Neural cell (in vitro differentiated cells): ENCODE measurements at regions not wholly inside any gene's neighbourhood (a gene's known extent, or its start where the extent isn't known, plus 50 kb on each side); places are given as distances from the start of the nearest gene placed in this dataset.

ENCODE experiments used
- H2AFZ ChIP-seq: fragments of 200-600, 300-800 bp; sonication (generic), shearing (Covaris generic); 2 replicates; pipeline ENCODE4 v1.6.0; 2014; ENCODE audit warnings: low read depth, mild to moderate bottlenecking, antibody characterized with exemption, low read length, moderate library complexity
- H3F3A ChIP-seq: fragments of 200-600 bp; shearing (Covaris generic); 2 replicates; pipeline ENCODE4 v1.6.1; 2016; ENCODE audit warnings: mild to moderate bottlenecking, moderate library complexity, mixed read lengths, antibody characterized with exemption, low read length; ENCODE audit not compliant: insufficient read depth, poor library complexity, severe bottlenecking
- H3K27ac ChIP-seq: fragments of 200-600, 300-800 bp; sonication (generic), shearing (Covaris generic); 2 replicates; pipeline ENCODE4 v1.5.1; 2014; ENCODE audit warnings: mild to moderate bottlenecking, low read length, moderate library complexity
- H3K27me3 ChIP-seq: fragments of 300-800, 200-600 bp; sonication (generic), shearing (Covaris generic); 2 replicates; pipeline ENCODE4 v1.6.0; 2014; ENCODE audit warnings: mild to moderate bottlenecking, low read depth, low read length, moderate library complexity; ENCODE audit not compliant: insufficient read depth
- H3K36me3 ChIP-seq: fragments of 300-800, 200-600 bp; sonication (generic), shearing (Covaris generic); 2 replicates; pipeline ENCODE4 v1.5.1; 2014; ENCODE audit warnings: mild to moderate bottlenecking, antibody characterized with exemption, low read length, moderate library complexity; ENCODE audit not compliant: insufficient read depth
- H3K4me2 ChIP-seq: fragments of 300-800, 200-600 bp; sonication (generic), shearing (Covaris generic); 2 replicates; pipeline ENCODE4 v1.6.0; 2014; ENCODE audit warnings: mild to moderate bottlenecking, low read length
- H3K4me3 ChIP-seq: fragments of 300-800, 200-600 bp; sonication (generic), shearing (Covaris generic); 2 replicates; pipeline ENCODE4 v1.5.1; 2014; ENCODE audit warnings: mild to moderate bottlenecking, low read length, moderate library complexity
- H3K79me2 ChIP-seq: fragments of 200-600 bp; shearing (Covaris generic); replicated peaks from 2 replicates; pipeline ENCODE4 v1.6.0; 2014; ENCODE audit warnings: mild to moderate bottlenecking, low read length, moderate library complexity; ENCODE audit not compliant: insufficient read depth
- H3K9ac ChIP-seq: fragments of 300-800, 200-600 bp; sonication (generic), shearing (Covaris generic); 2 replicates; pipeline ENCODE4 v1.6.1; 2016; ENCODE audit warnings: mild to moderate bottlenecking, low read length, mixed read lengths
- H3K9me2 ChIP-seq: fragments of 200-600 bp; shearing (Covaris generic); 2 replicates; pipeline ENCODE4 v1.6.1; 2016; ENCODE audit warnings: mild to moderate bottlenecking, low read length, mixed read lengths; ENCODE audit not compliant: insufficient read depth
- H3K9me3 ChIP-seq: fragments of 200-600, 300-800 bp; sonication (generic), shearing (Covaris generic); 2 replicates; pipeline ENCODE4 v1.6.1; 2016; ENCODE audit warnings: mild to moderate bottlenecking, mixed run types, low read length, moderate library complexity, mixed read lengths
- H4K20me1 ChIP-seq: fragments of 200-600 bp; shearing (Covaris generic); 2 replicates; pipeline ENCODE4 v1.6.1; 2016; ENCODE audit warnings: mild to moderate bottlenecking, mixed run types; ENCODE audit not compliant: insufficient read depth
- CTCF ChIP-seq: fragments of 450-650 bp; IDR thresholded peaks from 2 replicates; pipeline ENCODE4 v1.5.1; 2014; ENCODE audit warnings: antibody characterized with exemption, mild to moderate bottlenecking, moderate library complexity; ENCODE audit not compliant: poor library complexity, severe bottlenecking
- EP300 ChIP-seq: fragments of 450-650 bp; conservative IDR thresholded peaks from 2 replicates; pipeline ENCODE4 v1.6.1; 2014; ENCODE audit warnings: antibody characterized with exemption, mild to moderate bottlenecking, moderate library complexity; ENCODE audit not compliant: poor library complexity, severe bottlenecking
- EZH2 ChIP-seq: fragments of 200-600, 300-800 bp; shearing (Covaris generic), sonication (generic); IDR thresholded peaks from 2 replicates; pipeline ENCODE4 v1.6.1; 2014; ENCODE audit warnings: antibody characterized with exemption, low read length, borderline replicate concordance, mild to moderate bottlenecking; ENCODE audit not compliant: insufficient read depth, poor library complexity, severe bottlenecking
- MXI1 ChIP-seq: fragments of 450-650 bp; conservative IDR thresholded peaks from 2 replicates; pipeline ENCODE4 v1.6.1; 2014; ENCODE audit warnings: antibody characterized with exemption, mild to moderate bottlenecking; ENCODE audit not compliant: poor library complexity, severe bottlenecking
- POLR2AphosphoS5 ChIP-seq: IDR thresholded peaks from 2 replicates; pipeline ENCODE4 v1.6.1; 2012
- RAD21 ChIP-seq: fragments of 450-650 bp; conservative IDR thresholded peaks from 2 replicates; pipeline ENCODE4 v1.6.1; 2014; ENCODE audit warnings: antibody characterized with exemption, mild to moderate bottlenecking, moderate library complexity
- REST ChIP-seq: IDR thresholded peaks from 2 replicates; pipeline ENCODE4 v1.6.1; 2012; ENCODE audit warnings: borderline replicate concordance
- SMC3 ChIP-seq: fragments of 450-650 bp; conservative IDR thresholded peaks from 2 replicates; pipeline ENCODE4 v1.6.1; 2014; ENCODE audit warnings: antibody characterized with exemption, mild to moderate bottlenecking, moderate library complexity; ENCODE audit not compliant: poor library complexity
- TAF1 ChIP-seq: IDR thresholded peaks from 2 replicates; pipeline ENCODE4 v1.6.1; 2012; ENCODE audit warnings: low read depth

DNA sequence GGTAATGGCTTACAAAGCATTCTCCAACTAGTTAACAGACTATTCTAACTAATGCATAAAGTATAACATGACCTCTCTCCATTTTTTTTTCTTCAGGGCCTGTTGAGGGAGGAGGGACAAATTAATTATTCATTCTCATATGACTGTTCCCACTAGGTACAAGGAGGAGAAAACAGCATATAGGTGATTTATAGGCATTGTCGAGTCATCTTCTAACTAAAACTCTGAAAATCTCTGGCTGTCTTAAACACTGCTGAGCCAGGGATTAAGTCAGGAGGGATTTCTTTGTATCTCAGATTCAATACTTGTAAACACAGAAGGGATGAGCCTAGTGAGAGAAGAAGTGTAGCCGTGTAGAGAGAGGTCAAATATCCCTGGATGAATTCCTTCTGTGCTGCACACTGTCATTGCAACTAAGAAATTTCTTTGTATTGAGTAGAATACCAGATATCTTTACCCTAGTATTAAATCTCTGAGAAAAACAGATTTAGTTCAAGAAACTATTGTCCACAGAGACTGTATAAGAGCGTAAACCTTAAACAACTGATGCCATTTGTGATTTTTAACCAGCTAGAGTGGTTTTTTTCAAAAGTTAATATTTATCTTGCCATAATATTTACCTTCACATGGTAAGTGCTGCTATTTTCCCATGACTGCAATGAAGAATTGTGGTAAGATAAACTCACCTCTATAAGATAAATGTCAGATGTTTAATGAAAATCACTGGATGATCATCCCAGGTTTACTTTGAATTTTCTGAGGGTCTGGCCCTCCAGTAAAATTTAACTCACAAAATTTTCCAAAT is 465.3 kb downstream of the RWDD3 start:
- Histone ChIP-seq H2AFZ (no peak overlapping the region), H3K9me3 (peaks cover 4% of the 10 kb centered on the region), H3K4me2 (no peak overlapping the region), H3K27ac (no peak overlapping the region), H3K4me3 (no peak overlapping the region), H3K9me2 (no peaks in the 10 kb centered on the region), H4K20me1 (no peaks in the 10 kb centered on the region), H3K79me2 (no peaks in the 10 kb centered on the region), H3K27me3 (no peaks in the 10 kb centered on the region), H3K36me3 (no peaks in the 10 kb centered on the region), H3K9ac (no peak overlapping the region), H3F3A (no peaks in the 10 kb centered on the region)
- TF ChIP-seq SMC3 (no peak), POLR2AphosphoS5 (no peak), CTCF (no peak), MXI1 (no peak), EZH2 (no peak), RAD21 (no peak), REST (no peak), EP300 (no peak), TAF1 (no peak)

DNA sequence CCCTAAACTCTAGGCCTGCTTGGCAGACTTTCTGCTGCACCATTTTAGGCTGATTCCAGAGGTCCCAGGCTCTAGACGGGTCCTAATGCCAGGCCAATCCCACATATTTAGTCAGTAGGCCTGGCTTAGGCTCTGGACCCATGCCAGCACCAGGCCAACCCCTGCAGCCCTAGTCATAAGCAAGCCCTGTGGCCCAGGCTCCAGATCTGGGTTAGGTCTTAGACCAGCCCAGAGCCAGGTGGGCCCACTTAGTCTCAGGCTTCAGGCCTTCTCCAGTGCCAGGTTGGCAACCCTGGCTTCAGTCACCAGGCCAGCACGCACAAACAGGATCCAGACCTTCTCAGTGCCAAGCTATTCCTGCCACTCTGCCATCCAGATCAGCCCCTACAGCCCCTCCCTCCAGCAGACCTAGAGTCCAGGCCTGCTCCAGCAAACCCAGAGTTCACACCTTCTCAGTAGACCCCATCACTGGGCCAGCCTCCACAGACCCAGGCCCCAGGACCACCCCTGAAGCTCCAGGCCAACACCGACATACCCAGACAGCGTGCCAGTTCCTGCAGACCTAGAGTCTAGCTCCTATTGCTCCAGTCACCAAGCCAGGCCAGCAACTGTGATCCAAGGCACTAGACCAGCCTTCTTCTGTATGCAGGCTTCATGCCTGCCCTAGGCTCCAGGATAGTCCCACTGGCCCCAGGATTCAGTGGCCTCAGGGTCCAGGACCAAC is 467.6 kb downstream of the RWDD3 start:
- no peaks in the 10 kb centered on the region for H3K79me2 ChIP-seq
- no peaks in the 10 kb centered on the region for H3K36me3 ChIP-seq
- no peak overlapping the region for H3K27ac ChIP-seq
- H3K9me3 ChIP-seq: peaks cover 4% of the 10 kb centered on the region
- no peak overlapping the region for H3K9ac ChIP-seq
- no peaks in the 10 kb centered on the region for H3K9me2 ChIP-seq
- H2AFZ ChIP-seq: no peak overlapping the region
- no peak overlapping the region for H3K4me3 ChIP-seq
- no peaks in the 10 kb centered on the region for H4K20me1 ChIP-seq
- no peak overlapping the region for H3K4me2 ChIP-seq
- TF ChIP-seq EP300 (no peak), SMC3 (no peak), REST (no peak), RAD21 (no peak), MXI1 (no peak), CTCF (no peak), TAF1 (no peak), EZH2 (no peak), POLR2AphosphoS5 (no peak)
- no peaks in the 10 kb centered on the region for H3F3A ChIP-seq
- no peaks in the 10 kb centered on the region for H3K27me3 ChIP-seq
